ENCODE measurements at regions not wholly inside any gene's neighbourhood (a gene's known extent, or its start where the extent isn't known, plus 50 kb on each side); places are given as distances from the start of the nearest gene placed in this dataset.

GRCh38 chr1:56397811-56398231 is 181.5 kb downstream of the PLPP3 start:
- no peak for DNase-seq (ENCODE audit: low spot score)
- TF ChIP-seq CTCF (IDR thresholded peaks at IDR 0.05; ENCODE audit: borderline replicate concordance, control extremely low read depth, extremely low read depth, insufficient read depth, missing control alignments), result no peak
- in situ Hi-C loops (cut with MboI; ENCODE audit: low sequenced_read_pairs, unreplicated experiment), result no loop called here

- in situ Hi-C loops (cut with MboI; ENCODE audit: low sequenced_read_pairs, unreplicated experiment), result no loop called here
- TF ChIP-seq CTCF (IDR thresholded peaks at IDR 0.05; ENCODE audit: borderline replicate concordance, control extremely low read depth, extremely low read depth, insufficient read depth, missing control alignments), result no peak
- no peak for DNase-seq (ENCODE audit: low spot score)
Observed at GRCh38 chr1:56397409-56397808, 182.0 kb downstream of the PLPP3 start.

GRCh38 chr1:56396581-56396980 is 182.8 kb downstream of the PLPP3 start:
- no peak for TF ChIP-seq CTCF (IDR thresholded peaks at IDR 0.05; ENCODE audit: borderline replicate concordance, control extremely low read depth, extremely low read depth, insufficient read depth, missing control alignments)
- in situ Hi-C loops (cut with MboI; ENCODE audit: low sequenced_read_pairs, unreplicated experiment), result no loop called here
- DNase-seq (ENCODE audit: low spot score), result no peak

GRCh38 chr1:56395776-56396175 is 183.6 kb downstream of the PLPP3 start:
- no peak for DNase-seq (ENCODE audit: low spot score)
- TF ChIP-seq CTCF (IDR thresholded peaks at IDR 0.05; ENCODE audit: borderline replicate concordance, control extremely low read depth, extremely low read depth, insufficient read depth, missing control alignments), result no peak
- in situ Hi-C loops (cut with MboI; ENCODE audit: low sequenced_read_pairs, unreplicated experiment), result no loop called here

GRCh38 chr1:56394298-56394697 is 185.1 kb downstream of the PLPP3 start:
- DNase-seq (ENCODE audit: low spot score), result no peak
- in situ Hi-C loops (cut with MboI; ENCODE audit: low sequenced_read_pairs, unreplicated experiment), result no loop called here
- no peak for TF ChIP-seq CTCF (IDR thresholded peaks at IDR 0.05; ENCODE audit: borderline replicate concordance, control extremely low read depth, extremely low read depth, insufficient read depth, missing control alignments)

- no peak for TF ChIP-seq CTCF (IDR thresholded peaks at IDR 0.05; ENCODE audit: borderline replicate concordance, control extremely low read depth, extremely low read depth, insufficient read depth, missing control alignments)
- DNase-seq (ENCODE audit: low spot score), result no peak
- in situ Hi-C loops (cut with MboI; ENCODE audit: low sequenced_read_pairs, unreplicated experiment), result no loop called here
Observed at GRCh38 chr1:56390934-56391731, 188.2 kb downstream of the PLPP3 start.

Measured in GM13976 (cell line).